Right lobe of liver (tissue), 4 donors: ENCODE measurements at regions not wholly inside any gene's neighbourhood (a gene's known extent, or its start where the extent isn't known, plus 50 kb on each side); places are given as distances from the start of the nearest gene placed in this dataset.
"Not testable (repeated sequence)": the region's sequence is repeated elsewhere in the genome, so short reads cannot be mapped to it uniquely, and the experiment has no call there.

Experiments used
- CTCF ChIP-seq, 4 donors: fragments of 200-600 bp in 3 of 4; fragments of 450-650 bp in 1 of 4; IDR thresholded peaks; one replicate each; pipeline versions ENCODE4 v1.5.1 to v1.8.0; 2016 to 2022; ENCODE audit warnings: antibody characterized with exemption in 4 of 4, mild to moderate bottlenecking in 2 of 4
- POLR2A ChIP-seq: fragments of 450-650 bp; IDR thresholded peaks from one replicate; pipeline ENCODE4 v1.6.1; 2017; ENCODE audit warnings: antibody characterized with exemption, mild to moderate bottlenecking
- donor health status: DM: no; HTN: no; CAD: no.
- donor health status: DM: no; HTN: no; CAD: no.
- donor health status: DM: no; HTN: yes; CAD: no.

GRCh38 chr1:192500541-192500940 is 75.0 kb upstream of the RGS1 start:
- not testable (repeated sequence) for TF ChIP-seq CTCF (IDR thresholded peaks at IDR 0.05); POLR2A
